HEK293 (cell line): ENCODE measurements at regions not wholly inside any gene's neighbourhood (a gene's known extent, or its start where the extent isn't known, plus 50 kb on each side); places are given as distances from the start of the nearest gene placed in this dataset.

Source experiments
- CTCF ChIP-seq: fragments of 450-650 bp; formaldehyde crosslinking; IDR thresholded peaks from 2 replicates; pipeline ENCODE4 v1.5.1; 2016; ENCODE audit warnings: missing biosample characterization, missing genetic modification characterization
- ZIC2 ChIP-seq: fragments of 450-650 bp; formaldehyde crosslinking; IDR thresholded peaks from 2 replicates; pipeline ENCODE4 v1.5.1; 2016; ENCODE audit warnings: missing biosample characterization, missing genetic modification characterization
- ZNF138 ChIP-seq: fragments of 450-650 bp; formaldehyde crosslinking; IDR thresholded peaks from 2 replicates; pipeline ENCODE4 v1.5.1; 2016; ENCODE audit warnings: missing biosample characterization, missing genetic modification characterization, borderline replicate concordance
- ZNF266 ChIP-seq: fragments of 450-650 bp; formaldehyde crosslinking; IDR thresholded peaks from 2 replicates; pipeline ENCODE4 v1.5.1; 2016; ENCODE audit warnings: missing biosample characterization, missing genetic modification characterization, low read depth
- ZNF274 ChIP-seq, 2 experiments: fragments of 200-500 bp in 1 of 2; fragments of 450-650 bp in 1 of 2; sonication (Bioruptor generic) in 1 of 2; formaldehyde crosslinking in 1 of 2; IDR thresholded peaks; 2 replicates each; pipeline versions ENCODE4 v1.5.1 to v1.6.1; 2014 to 2016; ENCODE audit warnings: borderline replicate concordance in 1 of 2, inconsistent platforms in 1 of 2, low read length in 1 of 2, missing biosample characterization in 1 of 2, missing genetic modification characterization in 1 of 2
- ZNF341 ChIP-seq: fragments of 450-650 bp; formaldehyde crosslinking; IDR thresholded peaks from 2 replicates; pipeline ENCODE4; 2016; ENCODE audit warnings: low read depth, missing biosample characterization, missing genetic modification characterization
- ZNF530 ChIP-seq: fragments of 450-650 bp; formaldehyde crosslinking; IDR thresholded peaks from 2 replicates; pipeline ENCODE4 v1.5.1; 2016; ENCODE audit warnings: low read depth, missing biosample characterization, missing genetic modification characterization
- TF ChIP-seq, protein P1 (sequence below): fragments of 450-650 bp; formaldehyde crosslinking; IDR thresholded peaks from 2 replicates; pipeline ENCODE4 v1.5.1; 2016; ENCODE audit warnings: missing biosample characterization, missing genetic modification characterization

GRCh38 chr1:8218351-8219092 is 99.4 kb upstream of the SLC45A1 start:
- no peak for TF ChIP-seq CTCF (tag by site-specific recombination)
- no peak for TF ChIP-seq ZNF274 (IDR thresholded peaks at IDR 0.05; ENCODE audit: low read length)
- no peak for TF ChIP-seq ZNF274 (tag by site-specific recombination; IDR thresholded peaks at IDR 0.05; ENCODE audit: borderline replicate concordance)
- TF ChIP-seq ZNF266 (tag by site-specific recombination) = no peak
- TF ChIP-seq, protein P1, sequence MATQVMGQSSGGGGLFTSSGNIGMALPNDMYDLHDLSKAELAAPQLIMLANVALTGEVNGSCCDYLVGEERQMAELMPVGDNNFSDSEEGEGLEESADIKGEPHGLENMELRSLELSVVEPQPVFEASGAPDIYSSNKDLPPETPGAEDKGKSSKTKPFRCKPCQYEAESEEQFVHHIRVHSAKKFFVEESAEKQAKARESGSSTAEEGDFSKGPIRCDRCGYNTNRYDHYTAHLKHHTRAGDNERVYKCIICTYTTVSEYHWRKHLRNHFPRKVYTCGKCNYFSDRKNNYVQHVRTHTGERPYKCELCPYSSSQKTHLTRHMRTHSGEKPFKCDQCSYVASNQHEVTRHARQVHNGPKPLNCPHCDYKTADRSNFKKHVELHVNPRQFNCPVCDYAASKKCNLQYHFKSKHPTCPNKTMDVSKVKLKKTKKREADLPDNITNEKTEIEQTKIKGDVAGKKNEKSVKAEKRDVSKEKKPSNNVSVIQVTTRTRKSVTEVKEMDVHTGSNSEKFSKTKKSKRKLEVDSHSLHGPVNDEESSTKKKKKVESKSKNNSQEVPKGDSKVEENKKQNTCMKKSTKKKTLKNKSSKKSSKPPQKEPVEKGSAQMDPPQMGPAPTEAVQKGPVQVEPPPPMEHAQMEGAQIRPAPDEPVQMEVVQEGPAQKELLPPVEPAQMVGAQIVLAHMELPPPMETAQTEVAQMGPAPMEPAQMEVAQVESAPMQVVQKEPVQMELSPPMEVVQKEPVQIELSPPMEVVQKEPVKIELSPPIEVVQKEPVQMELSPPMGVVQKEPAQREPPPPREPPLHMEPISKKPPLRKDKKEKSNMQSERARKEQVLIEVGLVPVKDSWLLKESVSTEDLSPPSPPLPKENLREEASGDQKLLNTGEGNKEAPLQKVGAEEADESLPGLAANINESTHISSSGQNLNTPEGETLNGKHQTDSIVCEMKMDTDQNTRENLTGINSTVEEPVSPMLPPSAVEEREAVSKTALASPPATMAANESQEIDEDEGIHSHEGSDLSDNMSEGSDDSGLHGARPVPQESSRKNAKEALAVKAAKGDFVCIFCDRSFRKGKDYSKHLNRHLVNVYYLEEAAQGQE = no peak
- no peak for TF ChIP-seq ZNF138 (tag by site-specific recombination)
- no peak for TF ChIP-seq ZNF530
- TF ChIP-seq ZIC2 (tag by site-specific recombination) = no peak
- no peak for TF ChIP-seq ZNF341 (tag by site-specific recombination)
